ENCODE measurements at regions not wholly inside any gene's neighbourhood (a gene's known extent, or its start where the extent isn't known, plus 50 kb on each side); places are given as distances from the start of the nearest gene placed in this dataset.

DNA sequence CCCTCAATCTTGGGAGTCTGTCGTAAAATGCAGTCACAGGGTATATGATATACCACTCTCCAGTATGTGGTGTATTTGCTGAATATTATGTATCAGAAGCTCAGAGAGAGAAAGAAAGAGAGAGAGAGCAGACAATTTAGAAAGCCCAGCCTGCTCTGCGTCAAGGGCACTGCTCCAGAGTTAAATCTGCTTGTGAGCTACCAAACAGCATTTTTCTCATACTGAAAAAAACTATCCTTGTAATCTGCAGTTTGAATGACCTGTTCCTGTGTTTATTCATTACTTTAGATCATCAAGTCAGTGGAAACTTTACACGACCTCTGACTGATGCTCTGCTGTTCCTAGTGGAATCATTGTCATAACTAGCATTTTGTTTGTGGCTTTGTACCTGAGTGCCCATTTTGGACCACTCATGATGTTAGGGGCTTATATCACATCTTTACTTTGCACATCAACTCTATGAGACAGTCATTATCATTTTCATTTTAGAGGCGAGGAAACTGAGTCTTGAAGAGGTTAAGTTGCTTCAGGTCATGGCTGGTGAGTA lies 89.2 kb upstream of the PELI1 start:
- TF ChIP-seq, protein P1, sequence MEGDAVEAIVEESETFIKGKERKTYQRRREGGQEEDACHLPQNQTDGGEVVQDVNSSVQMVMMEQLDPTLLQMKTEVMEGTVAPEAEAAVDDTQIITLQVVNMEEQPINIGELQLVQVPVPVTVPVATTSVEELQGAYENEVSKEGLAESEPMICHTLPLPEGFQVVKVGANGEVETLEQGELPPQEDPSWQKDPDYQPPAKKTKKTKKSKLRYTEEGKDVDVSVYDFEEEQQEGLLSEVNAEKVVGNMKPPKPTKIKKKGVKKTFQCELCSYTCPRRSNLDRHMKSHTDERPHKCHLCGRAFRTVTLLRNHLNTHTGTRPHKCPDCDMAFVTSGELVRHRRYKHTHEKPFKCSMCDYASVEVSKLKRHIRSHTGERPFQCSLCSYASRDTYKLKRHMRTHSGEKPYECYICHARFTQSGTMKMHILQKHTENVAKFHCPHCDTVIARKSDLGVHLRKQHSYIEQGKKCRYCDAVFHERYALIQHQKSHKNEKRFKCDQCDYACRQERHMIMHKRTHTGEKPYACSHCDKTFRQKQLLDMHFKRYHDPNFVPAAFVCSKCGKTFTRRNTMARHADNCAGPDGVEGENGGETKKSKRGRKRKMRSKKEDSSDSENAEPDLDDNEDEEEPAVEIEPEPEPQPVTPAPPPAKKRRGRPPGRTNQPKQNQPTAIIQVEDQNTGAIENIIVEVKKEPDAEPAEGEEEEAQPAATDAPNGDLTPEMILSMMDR (IDR thresholded peaks at IDR 0.05; ENCODE audit: insufficient read depth, low read depth, low read length): no peak
- Histone ChIP-seq H3K27me3 (ENCODE audit: control insufficient read depth, insufficient read depth, low read length) (peaks cover 11% of the 10 kb centered on the region), H3K36me3 (ENCODE audit: control insufficient read depth, insufficient read depth, low read length) (no peaks in the 10 kb centered on the region), H3K4me3 (ENCODE audit: low read depth, low read length) (no peak overlapping the region)
- CTCF ChIA-PET: no interaction called here
- no peak for DNase-seq (ENCODE audit: low read depth)
- POLR2A ChIA-PET: no interaction called here

DNA sequence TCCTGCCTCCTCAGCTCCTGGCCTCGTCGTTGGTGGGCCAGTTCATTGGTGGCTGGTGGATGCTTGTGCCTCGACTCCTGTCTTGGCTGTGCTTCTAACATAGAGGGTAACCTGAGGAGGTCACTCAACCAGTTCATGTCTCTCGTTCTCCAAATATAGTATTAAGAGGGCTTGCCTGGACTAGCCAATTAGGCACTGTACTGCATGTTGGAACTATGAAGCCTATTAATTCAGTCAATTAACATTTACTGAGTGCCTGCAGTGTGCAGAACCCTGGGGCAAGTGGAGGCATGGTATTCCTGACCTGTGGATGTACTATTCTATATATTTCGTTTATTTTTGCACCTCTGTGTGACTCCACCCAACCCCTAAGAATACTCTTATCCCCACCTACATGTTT lies 89.9 kb upstream of the PELI1 start:
- POLR2A ChIA-PET: no interaction called here
- Histone ChIP-seq H3K27me3 (ENCODE audit: control insufficient read depth, insufficient read depth, low read length) (peaks cover 11% of the 10 kb centered on the region), H3K36me3 (ENCODE audit: control insufficient read depth, insufficient read depth, low read length) (no peaks in the 10 kb centered on the region), H3K4me3 (ENCODE audit: low read depth, low read length) (no peak overlapping the region)
- no peak for DNase-seq (ENCODE audit: low read depth)
- CTCF ChIA-PET: no interaction called here
- TF ChIP-seq, protein P1 (IDR thresholded peaks at IDR 0.05; ENCODE audit: insufficient read depth, low read depth, low read length): no peak

DNA sequence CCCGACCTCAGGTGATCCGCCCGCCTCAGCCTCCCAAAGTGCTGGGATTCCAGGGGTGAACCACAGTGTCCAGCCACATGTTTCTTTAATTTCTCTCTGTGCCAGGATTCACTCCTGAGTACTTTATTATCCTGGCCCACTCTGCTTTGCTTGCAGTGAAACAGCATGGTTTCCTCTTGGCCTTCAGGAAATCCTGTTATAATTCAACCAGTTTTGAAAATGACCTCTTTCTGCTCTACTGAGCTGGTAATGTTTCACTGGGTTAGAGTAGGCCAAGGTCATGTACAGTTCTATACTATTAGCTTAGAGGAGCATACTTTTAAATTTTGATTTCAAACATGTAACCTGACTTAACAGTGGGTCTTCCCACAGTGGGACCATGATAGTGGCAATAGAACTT lies 90.6 kb upstream of the PELI1 start:
- POLR2A ChIA-PET: no interaction called here

DNA sequence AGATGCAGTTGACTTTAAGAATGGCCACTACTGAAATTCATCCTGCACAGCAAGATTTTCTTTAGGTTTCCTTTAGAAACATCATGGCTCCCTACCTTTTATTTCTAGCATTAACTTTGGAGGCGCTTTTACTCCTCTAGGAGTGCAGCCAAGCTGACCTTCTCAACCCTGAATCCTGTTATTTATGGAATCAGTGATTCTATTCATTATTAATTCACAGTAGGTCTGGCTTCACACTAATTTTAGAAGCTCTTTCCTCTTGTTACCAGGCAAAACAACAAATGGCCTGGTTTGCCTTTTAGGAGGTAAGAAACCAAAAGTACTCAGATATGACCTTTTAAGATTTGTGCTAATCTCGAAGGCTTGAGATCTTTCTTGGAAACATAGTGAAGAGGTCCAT lies 93.0 kb upstream of the PELI1 start:
- H3K36me3 ChIP-seq (ENCODE audit: control insufficient read depth, insufficient read depth, low read length): no peaks in the 10 kb centered on the region
- H3K4me3 ChIP-seq (ENCODE audit: low read depth, low read length): no peak overlapping the region
- TF ChIP-seq, protein P1 (IDR thresholded peaks at IDR 0.05; ENCODE audit: insufficient read depth, low read depth, low read length): no peak
- ChIA-PET POLR2A (no interaction called here), CTCF (interaction anchor here (0.7 kb wide), 1 partner anchor 75 kb away, joined by 3 read pairs; no protein-coding TSS in a partner anchor)
- no peak for DNase-seq (ENCODE audit: low read depth)
- H3K27me3 ChIP-seq (ENCODE audit: control insufficient read depth, insufficient read depth, low read length): peaks cover 4% of the 10 kb centered on the region

More for the DNA sequence above, 90.6 kb upstream of the PELI1 start:
- CTCF ChIA-PET: no interaction called here
- TF ChIP-seq, protein P1 (IDR thresholded peaks at IDR 0.05; ENCODE audit: insufficient read depth, low read depth, low read length): no peak
- no peaks in the 10 kb centered on the region for H3K36me3 ChIP-seq (ENCODE audit: control insufficient read depth, insufficient read depth, low read length)
- no peak for DNase-seq (ENCODE audit: low read depth)
- peaks cover 11% of the 10 kb centered on the region for H3K27me3 ChIP-seq (ENCODE audit: control insufficient read depth, insufficient read depth, low read length)
- no peak overlapping the region for H3K4me3 ChIP-seq (ENCODE audit: low read depth, low read length)

DNA sequence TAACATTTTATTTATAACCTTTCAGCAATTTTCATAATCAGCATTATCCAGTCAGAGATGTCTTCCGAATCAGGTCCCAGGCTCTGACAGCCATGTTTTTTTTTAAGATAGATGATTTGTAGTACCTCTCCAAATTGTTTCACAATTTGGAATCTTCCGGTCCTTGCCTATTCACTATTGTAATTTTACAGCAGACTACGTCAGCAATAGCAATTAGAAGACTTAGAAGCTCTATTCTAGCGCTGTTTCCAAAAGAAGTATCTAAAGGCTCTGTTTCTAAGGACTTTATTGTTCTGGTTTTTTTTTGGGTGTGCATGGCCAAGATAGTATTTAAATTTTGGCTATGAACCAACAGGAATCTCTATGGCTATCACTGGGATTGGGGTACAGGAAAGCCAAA lies 94.6 kb upstream of the PELI1 start:
- Histone ChIP-seq H3K4me3 (ENCODE audit: low read depth, low read length) (no peak overlapping the region), H3K27me3 (ENCODE audit: control insufficient read depth, insufficient read depth, low read length) (0 out of 2 replicates have a peak, but pooled peaks cover 3% of the 10 kb centered on the region), H3K36me3 (ENCODE audit: control insufficient read depth, insufficient read depth, low read length) (no peaks in the 10 kb centered on the region)
- DNase-seq (ENCODE audit: low read depth): no peak
- ChIA-PET CTCF (interaction anchor here (0.6 kb wide), 1 partner anchor 13 kb away, joined by 3 read pairs; no protein-coding TSS in a partner anchor), POLR2A (no interaction called here)
- TF ChIP-seq, protein P1 (IDR thresholded peaks at IDR 0.05; ENCODE audit: insufficient read depth, low read depth, low read length): no peak
